Left renal cortex interstitium (tissue), 4 donors: ENCODE measurements at regions not wholly inside any gene's neighbourhood (a gene's known extent, or its start where the extent isn't known, plus 50 kb on each side); places are given as distances from the start of the nearest gene placed in this dataset.
A peak's percentile ranks its signal among the peaks of the same experiment; 100 is the strongest.

ENCODE experiments used
- DNase-seq, 4 donors: peaks; one replicate each; pipeline ENCODE4 v3.0.0-alpha.2; 2013; ENCODE audit warnings: low read depth in 4 of 4, low spot score in 2 of 4, missing footprints in 1 of 4

DNA sequence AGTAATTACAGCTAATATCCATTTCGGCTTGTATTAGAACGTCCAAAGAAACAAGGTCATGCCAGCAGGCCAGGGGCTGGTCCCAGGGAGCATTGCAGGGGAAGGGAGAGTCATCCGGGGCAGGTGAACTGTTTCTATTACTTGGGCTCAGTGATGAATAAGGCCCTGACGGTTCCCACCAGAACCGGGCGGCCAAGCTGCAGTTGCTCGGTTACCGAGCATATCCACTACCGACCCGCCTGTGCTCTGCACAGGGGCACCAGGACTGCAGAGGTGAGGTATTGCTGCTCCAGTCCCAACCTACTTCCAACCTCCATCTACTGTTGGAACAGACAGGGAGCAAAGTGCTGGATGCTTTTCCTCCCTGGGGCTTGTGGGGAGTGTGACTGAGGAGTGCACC, 295.5 kb downstream of the MAF start:
- no peak for DNase-seq

DNA sequence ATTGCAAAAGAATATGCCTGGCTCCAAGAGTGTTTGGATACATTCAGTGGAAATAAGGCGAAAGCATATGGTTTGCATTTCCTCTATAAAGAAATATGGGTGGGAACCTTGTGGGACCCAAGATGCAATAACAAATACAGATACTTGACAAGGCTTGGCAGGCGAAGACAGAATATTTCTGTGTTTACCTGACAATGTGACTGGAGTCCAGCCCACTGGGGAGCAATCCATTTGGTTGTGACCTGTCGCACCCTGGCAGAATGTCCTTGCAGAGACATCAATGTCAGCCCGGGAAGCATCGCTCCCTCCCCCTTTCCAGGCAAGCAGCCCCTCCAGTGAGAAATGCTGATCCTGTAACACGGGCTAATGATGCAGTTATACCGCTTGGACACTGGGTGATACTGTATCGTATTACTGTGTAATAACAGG, 296.6 kb downstream of the MAF start:
- DNase-seq = no peak

DNA sequence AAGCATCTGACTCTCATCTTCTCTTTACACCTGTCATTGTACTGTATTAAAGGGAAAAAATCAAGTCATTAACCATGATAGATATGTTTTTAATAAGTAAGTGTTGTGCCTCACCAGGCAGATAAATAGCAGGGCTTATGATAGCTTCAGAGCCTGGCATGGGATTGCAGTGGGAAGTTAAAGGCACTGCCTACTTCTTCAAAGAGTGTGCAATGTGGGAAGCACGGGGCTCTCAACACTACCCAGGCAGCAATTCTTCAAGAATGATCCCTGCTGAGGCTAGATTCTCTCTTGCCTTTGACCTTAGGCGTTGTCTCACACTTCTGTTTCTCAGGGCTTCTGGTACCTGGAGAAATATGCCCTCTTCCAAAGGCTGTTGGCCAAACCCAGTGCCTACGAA, 297.3 kb downstream of the MAF start:
- no peak for DNase-seq

DNA sequence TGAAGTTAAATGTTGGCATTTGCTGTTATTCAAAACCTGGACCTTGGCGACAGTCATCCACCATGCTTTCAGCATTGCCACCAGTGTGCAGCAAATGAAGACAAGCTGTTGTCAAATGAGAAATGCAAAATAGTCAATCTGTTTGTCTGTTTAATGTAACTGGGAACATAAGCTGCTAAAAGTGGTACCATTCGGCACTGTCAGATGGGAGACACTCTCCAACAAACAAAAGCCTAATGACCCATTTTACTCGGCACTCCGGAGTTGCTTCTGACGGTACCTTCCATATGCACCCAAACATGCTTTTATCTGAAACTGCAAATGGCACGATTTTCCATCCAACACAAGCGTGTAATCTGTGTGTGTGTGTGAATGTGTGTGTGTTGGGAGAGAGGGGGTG, 297.8 kb downstream of the MAF start:
- DNase-seq = no peak

DNA sequence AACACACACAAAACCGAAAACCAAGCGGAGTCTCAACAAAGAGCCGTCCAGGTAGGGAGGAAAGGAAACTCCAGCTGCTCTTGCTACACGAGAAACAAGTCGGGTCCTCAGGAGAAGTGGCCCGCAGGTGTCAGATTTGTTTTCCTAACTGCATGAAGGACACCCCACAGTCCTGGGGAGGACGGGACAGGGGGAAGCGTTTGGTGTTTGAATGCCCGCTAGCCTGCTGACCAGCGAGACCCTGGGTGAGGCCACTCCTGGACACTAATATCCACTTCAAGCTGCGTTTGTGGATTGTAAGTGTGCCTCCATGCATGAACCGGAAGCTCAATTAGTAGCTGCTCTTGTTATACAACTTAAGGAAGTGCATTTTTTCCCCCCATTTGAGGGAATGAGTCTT, 299.5 kb downstream of the MAF start:
- DNase-seq = no peak

DNA sequence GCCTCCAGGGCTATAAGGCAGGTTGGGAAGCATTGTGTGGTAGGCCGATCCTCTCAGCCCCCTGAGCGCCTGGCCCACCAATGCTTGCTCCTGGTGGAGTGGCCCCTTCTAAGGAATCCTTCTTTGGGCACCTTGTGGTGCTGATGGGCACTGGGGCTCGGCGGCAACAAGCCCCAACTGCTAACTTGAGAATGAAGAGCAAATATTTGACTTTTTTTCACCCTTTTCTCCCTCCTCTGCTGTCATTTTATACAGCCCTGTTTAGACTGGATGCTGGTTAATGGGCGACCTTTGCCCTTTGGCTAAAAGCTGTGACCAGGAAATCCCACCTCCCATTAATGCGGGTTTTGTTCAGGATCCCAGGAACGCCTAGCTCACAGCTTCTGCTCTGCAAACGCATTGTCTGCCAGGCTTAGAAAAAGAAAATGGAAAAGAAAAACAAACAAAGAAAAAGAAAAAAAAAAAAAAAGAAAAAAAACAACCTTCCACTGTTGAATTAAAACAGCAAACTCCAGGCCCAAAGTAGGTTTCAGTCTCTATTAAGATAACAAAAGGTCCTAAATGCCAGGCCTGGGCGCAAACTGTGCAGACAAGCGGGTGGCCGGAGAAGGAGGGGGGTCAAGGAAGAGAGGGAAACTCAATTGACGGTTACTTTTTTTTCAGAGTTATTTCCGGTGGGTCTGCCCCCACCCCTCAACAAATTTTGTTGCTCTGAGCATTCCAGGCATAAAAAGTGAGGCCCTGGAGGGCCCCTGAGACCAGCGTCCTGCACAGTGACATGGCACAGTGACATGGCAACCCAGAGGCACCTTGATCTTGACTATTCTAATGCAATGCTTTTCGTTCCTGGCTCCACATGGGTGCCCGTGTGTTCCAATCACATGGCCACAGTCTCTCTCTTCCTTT, 301.4 kb downstream of the MAF start:
- DNase-seq = no peak

DNA sequence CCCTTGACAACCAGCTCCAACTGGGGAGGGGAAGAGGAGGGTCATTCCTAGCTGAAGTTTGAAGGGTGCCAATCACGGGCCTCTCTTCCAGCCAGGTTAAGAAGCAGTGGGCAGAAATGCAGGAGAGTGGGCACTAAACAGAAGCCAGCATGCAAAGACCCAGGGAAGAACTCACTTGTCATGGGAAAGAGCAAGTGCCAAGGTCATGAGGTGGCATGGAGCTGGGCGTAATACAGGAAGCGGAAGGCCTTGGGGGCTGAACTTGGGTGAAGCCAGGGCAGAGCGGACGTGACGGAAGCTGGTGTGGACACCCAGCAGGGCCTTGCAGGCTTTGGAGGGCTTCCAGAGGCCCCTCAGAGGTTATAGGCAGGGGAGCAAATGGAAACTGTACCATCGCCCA, 302.1 kb downstream of the MAF start:
- no peak for DNase-seq

DNA sequence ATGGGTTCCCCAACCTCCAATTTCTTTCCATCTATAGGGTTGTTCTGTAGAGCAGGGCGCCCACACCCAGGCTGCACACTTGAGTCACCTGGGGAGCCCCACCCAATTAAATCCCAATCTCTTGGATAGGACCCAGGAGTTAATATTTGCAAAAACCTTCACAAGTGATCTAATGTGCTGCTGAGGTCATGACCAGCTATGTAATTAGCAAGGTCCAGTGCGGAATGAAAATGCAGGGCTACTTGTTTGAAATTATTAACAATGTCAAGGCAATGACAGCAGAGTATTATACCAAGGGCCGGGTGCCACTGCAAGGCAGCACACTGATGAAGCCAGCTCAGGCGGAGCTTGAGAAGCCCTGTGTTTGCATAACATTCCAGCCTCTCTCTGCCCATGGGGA, 302.7 kb downstream of the MAF start:
- DNase-seq = no peak

DNA sequence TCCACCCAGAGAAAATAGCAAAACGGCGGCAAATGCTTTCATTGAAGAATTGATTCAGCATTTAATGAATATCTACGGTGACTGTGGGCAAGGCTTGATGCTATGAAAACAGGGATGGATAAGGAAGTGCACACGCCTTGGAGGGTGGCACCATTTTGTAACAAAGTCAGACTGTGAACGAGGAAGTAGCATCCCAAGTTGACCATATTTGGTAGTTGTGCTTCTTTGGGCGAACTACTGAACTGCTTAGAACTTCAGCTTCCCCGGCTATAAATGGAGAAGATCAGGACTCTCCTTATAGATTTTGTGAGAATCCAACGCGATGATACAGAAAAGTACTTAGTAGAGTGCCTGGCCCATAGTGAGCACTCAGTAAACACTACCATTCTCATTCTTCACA, 303.2 kb downstream of the MAF start:
- no peak for DNase-seq

DNA sequence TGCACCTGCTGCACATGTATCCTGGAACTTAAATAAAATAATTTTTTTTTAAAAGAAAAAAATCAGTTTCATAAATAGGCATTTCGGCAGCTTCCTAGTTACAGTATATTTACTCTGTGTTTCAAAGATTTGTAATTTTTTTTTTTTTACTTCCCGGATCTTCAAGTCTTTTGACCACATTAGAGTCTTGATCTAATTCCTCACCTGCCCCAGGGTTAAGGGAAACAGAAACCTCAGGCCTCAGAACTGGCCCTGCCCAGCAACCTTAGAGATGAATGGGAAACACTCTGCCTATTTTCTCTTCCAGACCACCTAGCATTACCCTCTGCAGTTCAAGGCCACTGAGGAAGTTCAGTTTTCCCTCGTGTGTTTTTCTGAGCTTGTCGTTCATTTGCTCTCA, 304.0 kb downstream of the MAF start:
- DNase-seq = no peak

DNA sequence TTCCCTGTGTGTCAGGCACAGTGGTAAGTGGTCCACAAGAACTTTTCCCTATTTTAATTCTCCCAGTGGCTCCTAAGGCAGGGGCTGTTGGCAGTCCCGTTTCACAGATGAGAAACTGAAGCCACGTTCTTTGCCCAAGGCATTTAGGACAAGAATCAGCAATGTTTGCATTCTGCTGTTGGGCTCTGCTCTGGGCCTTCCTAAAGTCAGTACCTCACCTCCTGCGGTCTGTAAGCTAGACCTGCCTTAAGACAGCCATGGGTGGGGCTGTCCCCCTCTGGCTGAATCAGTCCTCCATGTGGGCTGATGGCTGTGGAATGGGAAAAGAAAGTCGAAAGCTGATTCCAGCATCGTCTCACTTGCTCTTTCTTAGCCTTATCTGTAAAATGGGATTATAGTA, 304.8 kb downstream of the MAF start:
- DNase-seq = no peak

DNA sequence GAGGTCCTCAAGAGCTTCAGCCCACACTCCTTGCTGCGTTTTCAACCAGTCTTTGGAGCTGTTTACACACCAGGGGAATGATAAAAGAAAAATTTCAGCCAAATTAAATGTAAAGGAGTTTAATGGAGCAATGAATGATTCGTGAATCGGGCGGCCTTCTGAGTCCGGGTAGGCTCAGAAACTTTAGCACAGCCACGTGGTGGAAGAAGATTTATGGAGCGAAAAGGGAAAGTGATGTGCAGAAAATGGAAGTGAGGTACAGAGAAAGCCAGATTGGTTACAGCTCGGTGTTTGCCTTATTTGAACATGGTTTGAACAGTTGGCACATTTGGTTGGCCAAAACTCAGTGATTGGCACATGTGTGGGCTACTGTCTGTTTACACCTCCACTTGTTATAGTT, 305.4 kb downstream of the MAF start:
- DNase-seq = no peak

DNA sequence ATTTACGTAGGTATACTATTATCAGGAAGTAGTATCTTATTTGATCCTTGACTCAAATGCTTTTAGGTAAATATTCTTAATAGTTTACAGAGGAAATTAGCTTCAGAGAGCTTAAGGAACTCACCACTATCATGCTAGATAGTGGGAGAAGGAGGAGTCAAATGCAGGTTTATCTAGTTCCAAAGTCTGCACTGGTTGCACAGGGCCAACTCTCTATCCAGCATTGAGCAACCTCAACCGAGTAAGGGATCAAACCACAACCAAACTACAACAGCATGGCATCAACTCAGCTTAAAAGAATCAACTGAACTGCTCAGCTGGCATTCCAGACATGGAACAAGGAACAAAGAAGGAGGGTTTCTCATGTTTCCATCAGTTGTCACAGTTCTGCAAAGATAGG, 306.0 kb downstream of the MAF start:
- DNase-seq = no peak

DNA sequence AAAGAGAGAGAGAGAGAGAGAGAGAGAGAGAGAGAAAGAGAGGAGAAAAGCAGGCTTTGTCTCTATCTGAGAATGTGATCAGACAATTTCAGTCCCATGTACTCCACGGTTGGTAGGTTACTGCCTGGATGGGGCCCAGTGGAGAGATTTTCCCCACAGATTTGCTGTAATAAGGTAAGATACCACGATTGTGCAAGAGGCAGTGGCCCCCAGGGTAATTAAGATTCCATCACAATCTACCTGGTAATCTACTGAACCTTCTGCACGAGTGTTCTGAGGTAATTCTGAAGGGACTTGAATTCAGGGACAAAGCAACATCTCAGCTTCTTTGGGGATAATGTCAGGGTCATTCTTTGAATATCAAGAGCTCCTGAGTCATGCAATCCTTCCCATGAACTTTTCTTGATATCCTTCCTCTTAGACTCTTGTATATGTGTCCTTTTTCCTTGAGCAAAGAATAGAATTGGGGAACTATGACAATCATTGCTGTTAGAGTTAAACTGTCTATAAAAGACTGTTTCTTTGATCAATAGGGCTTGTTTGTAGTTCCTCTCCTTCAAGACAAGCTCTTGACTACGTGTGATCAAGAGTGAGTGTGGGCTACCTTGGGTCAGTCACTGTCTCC, 306.6 kb downstream of the MAF start:
- DNase-seq = no peak

DNA sequence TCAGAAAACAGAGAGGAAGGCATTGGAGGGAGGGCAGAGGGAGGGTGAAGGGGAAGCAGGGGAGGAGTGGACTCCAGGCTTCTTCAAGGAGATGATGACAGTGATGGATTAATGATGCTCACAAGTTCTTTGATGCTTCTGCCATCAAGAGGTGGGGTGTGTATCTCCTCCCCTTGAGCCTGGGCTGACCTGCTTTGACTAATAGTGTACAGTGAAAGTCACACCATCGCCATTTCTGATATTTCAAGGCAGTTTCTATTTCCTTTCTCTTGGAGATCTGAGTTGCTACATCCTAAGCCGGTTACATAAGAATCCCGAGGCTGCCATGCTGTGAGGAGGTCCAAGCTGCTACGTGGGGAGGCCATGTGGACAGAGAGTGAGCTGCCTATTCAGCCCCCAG, 312.5 kb downstream of the MAF start:
- DNase-seq = no peak

DNA sequence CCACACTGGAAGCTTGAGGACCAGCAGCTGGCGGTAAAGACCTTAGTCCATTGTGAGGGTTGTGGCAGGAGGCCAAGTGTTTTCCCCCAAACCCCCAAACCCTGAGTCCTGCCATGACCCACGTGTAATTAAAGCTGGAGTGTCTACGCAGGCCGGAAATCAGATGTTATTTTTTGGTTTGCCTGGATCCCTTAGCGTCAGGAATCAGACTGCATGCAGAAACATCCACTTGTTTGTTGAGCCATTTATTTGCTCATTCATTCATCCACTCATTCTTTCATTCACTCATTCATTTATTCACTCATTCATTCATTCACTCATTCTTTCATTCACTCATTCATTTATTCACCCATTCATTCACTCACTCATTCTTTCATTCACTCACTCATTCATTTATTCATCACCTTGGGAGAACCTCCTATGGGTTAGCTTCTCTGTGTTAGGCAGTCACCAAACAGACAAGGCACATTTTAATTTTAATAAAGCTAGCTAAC, 313.1 kb downstream of the MAF start:
- DNase-seq = no peak

DNA sequence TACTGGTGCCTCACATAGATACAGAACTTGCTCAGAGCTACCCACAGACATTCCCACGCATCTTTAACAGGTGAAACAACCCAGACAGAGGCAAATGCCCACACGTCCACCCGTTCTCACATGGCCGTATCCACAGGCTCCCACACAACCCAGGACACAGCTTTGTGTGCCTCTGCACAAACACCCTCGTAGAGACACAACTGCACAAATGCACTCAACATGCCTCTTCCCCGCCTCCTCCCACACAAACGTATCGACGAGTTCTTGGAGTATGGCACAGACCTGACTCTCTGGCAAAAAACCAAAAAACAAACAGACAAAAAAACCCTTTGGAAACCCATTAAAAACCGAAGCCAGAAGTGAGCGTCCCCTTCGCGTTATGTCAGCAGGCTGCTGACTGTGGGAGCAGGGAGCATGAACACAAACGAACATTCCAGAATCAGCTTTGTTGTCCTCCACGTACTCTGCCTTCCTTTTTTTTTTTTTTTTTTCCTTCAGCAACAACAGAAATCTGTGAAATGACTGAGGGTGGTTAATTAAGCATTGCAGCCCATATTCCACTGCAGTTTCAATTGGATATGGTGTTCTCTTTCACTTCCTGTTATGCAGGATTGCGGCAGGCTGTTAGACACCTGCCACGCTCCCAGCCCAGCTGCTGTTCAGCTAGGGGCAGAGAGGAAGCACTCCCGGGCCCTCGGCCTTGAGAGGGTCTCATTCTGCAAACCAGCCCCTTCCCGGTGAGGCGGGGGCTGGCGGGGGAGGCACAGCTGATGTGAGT, 313.7 kb downstream of the MAF start:
- DNase-seq = peak in 1 of 4 donors; percentile 61

DNA sequence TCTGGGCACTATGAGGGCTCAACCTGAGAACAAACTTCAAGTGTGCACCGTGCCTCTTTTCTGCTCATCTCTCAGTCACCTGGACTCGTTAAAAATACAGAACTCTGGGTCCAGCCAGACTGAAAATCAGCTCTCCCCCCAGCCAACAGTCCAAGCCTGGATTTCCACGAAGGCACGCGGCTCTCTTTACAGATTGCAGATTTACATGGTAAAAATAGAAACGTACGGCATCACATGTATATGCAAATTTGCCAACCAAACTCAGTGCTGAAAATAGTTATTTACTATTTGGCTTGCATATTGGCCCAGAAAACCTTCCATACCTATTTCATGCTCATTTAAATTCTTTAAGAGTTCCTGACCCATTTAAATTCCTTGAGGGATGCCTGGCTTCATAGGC, 315.8 kb downstream of the MAF start:
- no peak for DNase-seq

DNA sequence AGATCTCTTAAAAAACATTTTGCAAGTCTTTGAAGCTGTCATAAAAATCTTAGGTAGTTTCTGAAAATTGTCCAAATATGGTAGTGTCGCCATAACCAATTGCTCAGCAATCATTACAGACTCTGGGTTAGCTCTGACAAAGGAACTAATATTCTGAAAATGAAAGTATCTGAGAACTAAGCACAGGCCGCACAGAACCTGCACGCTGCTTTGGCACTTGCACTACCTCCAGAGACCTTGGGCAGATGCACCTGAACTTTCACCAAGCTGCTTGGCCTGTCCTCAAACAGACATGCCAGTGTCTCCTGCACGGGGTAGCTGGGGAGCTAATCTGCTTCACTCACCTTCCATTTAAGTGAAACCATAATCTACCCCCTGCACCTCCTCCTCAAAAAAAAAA, 317.0 kb downstream of the MAF start:
- no peak for DNase-seq

DNA sequence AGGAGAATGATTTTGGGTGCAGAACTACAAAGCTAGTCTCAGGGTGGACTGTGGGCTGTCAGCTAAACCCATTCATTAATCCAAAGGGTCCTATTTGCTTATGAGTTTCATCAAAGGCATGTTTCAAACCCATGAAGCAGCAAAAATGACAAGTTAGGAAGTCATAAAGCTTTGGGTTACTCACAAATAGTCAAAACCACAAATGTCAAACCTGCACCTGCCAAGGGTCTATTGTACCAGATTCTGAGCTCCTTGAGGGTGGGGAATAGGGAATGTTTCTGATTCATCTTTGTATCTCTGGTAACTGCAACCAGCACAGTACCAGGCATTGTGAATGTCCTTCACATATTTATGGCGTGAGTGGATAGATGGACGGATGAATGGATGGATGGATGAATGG, 317.7 kb downstream of the MAF start:
- DNase-seq = no peak

DNA sequence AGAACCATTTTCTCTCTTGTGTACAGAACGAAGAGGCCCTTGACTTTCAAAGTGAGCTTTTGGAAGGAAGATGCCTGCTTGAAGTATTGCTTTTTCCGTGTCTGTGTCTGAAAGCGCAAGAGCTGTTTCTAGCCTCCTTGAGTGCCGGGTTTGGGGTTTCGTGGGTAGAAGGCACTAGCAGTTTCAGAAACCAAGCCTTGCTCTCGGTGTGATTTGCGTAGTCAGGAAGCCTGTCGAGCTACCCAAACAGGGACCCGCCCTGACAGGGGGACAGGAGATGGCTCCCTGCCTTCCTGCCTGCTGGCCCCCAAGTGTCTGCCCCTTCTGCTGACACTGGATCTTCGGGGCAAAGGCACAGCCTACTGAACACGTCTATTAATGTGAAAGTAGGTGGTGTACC, 322.0 kb downstream of the MAF start:
- DNase-seq = no peak
